NCI-H510A (cell line): ENCODE measurements at regions not wholly inside any gene's neighbourhood (a gene's known extent, or its start where the extent isn't known, plus 50 kb on each side); places are given as distances from the start of the nearest gene placed in this dataset.
"Not testable (repeated sequence)": the region's sequence is repeated elsewhere in the genome, so short reads cannot be mapped to it uniquely, and the experiment has no call there.

ENCODE experiments used
- DNase-seq: peaks from one replicate; lab custom pipeline; 2025; lab: John Stamatoyannopoulos, UW

- DNase-seq = no peak
Measured at GRCh38 chr5:127133071-127133470, 59.8 kb upstream of the C5orf63 start.

DNA sequence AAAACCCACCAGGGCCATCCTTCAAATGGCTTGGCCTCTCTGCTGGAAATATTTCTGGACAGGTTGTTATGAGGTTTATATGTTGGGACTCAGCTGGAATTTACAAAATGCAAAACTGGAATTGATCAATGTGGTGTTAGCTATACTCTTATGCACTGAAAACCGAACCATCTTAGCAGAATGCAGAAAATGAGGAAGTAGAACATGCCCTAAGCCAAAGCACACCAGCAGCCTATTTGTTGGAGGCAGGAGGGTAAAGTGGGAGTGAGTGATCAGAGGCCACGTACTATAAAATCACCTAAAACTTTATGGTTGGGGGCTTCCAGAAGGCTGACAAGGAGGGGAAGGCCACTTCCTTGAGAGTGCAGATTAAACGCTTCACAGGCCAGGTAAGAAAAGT is 63.6 kb upstream of the C5orf63 start:
- no peak for DNase-seq

DNA sequence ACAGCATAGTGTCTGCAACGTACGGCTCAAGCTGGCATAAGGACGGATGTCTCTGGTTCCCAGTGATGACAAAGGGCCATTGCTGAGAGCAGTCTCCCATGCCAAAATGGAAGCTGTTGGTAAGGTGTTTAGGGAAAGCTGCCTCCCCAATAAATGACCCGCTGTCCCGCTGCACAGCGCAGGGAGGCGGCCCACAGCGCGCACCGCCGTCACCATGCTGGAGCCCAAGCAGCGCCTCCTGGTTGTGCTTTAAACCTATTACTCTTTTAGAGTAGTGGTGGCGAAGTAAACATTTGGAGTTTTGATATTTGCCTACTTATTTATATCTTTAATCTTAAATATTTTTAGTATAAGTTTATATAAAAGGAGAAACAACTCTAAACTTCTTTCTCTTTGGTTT is 70.4 kb upstream of the C5orf63 start:
- DNase-seq = no peak

DNA sequence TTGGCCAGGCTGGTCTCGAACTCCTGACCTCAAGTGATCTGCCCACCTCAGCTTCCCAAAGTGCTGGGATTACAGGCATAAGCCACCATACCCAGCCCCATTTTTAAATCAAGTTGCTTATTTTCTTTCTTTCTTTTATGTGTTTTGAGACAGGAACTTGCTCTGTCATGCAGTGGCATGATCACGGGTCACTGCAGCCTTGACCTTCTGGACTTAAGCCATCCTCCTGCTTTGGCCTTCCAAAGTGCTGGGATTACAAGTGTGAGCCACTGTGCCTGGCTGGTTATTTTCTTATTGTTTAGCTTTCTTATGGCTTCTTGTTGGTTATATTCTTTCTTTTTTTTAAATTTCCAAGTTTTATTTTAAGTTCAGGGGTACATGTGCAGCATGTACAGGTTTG is 79.7 kb upstream of the C5orf63 start:
- DNase-seq = no peak

- DNase-seq = no peak
Measured at GRCh38 chr5:127153521-127153920, 80.2 kb upstream of the C5orf63 start.

GRCh38 chr5:127163750-127164149 is 90.4 kb upstream of the C5orf63 start:
- DNase-seq = no peak

GRCh38 chr5:127170918-127171600 is 97.8 kb upstream of the C5orf63 start:
- DNase-seq = no peak

DNA sequence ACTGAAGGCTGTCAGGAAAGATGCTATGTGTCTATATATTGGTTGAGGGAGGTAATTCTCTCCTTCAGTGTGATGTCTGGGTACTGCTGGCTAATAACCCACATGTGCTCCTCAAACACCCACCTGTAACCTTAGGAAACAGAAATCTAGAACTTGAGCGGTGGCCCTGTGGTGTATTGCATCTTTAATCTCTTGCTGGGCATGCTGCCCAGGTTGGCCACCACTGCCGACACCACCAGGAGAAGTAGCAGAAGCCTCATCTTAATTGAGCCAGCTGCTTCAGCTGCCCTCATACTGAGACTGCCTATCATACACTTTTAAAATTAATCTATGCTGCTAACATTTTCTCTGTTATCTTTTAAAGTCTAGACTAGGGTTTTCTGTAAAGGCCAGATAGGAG is 103.5 kb upstream of the C5orf63 start:
- DNase-seq = no peak

DNA sequence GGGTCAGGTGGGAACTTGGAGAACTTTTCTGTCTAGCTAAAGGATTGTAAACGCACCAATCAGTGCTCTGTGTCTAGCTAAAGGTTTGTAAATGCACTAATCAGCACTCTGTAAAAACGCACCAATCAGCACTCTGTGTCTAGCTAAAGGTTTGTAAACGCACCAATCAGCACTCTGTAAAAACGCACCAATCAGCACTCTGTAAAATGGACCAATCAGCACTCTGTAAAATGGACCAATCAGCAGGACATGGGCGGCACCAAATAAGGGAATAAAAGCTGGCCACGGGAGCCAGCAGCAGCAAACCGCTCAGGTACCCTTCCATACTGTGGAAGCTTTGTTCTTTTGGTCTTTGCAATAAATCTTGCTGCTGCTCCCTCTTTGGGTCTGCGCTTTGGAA is 108.0 kb upstream of the MEGF10 start:
- DNase-seq = not testable (repeated sequence)

DNA sequence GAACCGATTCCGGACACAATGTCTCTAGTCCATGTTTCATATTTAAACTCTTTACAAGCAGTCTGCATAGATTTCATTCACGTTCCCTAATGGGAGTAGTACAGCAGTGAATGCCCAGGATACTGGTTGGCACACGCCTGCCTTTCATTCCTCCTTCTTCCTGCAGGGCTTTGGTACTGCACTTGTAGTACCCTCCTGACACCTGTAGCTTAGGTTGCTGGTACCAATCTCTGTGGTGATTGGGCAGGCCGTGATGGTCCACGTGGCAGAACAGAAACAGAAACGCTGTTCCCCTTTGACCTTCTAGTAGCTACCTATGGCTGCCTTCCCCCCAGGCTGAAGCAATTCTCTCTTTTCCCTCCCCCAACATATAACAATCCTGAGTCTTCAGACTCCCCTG is 107.3 kb upstream of the MEGF10 start:
- DNase-seq = no peak

- DNase-seq = no peak
Measured at GRCh38 chr5:127184851-127185250, 105.7 kb upstream of the MEGF10 start.

- DNase-seq = no peak
Measured at GRCh38 chr5:127186657-127187056, 103.9 kb upstream of the MEGF10 start.

DNA sequence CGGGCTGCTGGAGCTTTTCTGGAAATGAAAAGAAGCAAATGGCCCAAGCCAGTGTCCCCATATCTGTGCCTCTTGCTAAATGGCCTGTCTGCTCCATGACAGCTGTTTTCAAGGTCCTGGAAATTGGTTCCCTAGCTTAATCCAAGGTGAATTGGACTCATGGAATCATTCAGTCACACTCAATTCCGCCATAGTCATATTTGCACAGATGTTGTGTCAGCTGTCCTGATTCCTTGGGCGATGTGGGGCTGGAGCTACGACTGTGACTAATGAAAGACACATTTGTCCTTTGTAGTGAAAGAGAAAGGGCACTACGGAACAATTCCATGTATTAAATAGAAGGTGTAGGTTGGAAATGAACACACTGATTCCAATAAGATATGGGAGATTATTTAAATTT is 102.9 kb upstream of the MEGF10 start:
- DNase-seq = no peak

DNA sequence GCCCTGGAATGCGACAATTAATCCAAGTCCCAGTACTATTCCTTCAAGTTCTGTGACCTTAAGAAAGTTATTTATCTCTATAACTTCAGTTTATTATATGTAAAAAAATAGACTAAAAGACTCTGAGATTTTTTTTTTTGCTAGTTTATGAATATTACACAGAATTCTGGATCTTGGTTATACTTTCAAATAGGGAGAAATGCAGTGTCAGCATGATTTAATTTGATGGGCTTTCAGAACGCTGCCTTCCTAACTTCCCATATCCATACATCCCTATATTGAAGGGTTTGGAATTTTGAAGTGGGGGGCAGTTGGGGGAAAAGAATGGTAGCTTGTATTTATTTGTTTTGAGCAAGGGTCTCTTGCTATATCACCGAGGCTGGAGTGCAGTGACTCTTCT is 98.4 kb upstream of the MEGF10 start:
- DNase-seq = no peak

DNA sequence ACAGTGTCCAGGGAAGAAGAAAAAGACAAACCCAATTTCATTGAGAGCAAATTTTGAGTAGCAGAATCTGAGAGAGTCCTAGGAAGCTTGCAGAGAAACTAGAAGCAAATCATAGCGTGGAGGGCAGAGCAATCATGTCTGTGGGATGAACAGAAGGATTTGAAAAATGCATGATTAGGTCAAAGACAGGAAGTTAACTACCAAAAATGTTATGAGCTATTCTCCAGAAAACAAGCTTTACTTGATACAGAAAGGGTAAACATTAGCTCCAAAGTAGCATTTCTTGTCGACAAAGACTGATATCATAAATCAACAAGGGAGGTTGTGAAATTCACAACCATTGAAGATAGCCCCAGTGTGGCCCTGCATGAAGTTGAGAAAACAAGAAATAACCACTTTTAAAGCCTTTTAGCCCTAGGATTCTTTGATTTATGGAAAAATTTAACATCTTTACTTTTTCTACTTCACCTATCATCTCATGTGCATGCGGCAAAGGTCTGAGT is 97.7 kb upstream of the MEGF10 start:
- DNase-seq = no peak

GRCh38 chr5:127196042-127196441 is 94.6 kb upstream of the MEGF10 start:
- no peak for DNase-seq

GRCh38 chr5:127197402-127198167 is 93.0 kb upstream of the MEGF10 start:
- not testable (repeated sequence) for DNase-seq

- DNase-seq = not testable (repeated sequence)
Measured at GRCh38 chr5:127202738-127203137, 87.9 kb upstream of the MEGF10 start.

- DNase-seq = no peak
Measured at GRCh38 chr5:127203818-127204217, 86.8 kb upstream of the MEGF10 start.

- no peak for DNase-seq
Measured at GRCh38 chr5:127205147-127205546, 85.4 kb upstream of the MEGF10 start.

DNA sequence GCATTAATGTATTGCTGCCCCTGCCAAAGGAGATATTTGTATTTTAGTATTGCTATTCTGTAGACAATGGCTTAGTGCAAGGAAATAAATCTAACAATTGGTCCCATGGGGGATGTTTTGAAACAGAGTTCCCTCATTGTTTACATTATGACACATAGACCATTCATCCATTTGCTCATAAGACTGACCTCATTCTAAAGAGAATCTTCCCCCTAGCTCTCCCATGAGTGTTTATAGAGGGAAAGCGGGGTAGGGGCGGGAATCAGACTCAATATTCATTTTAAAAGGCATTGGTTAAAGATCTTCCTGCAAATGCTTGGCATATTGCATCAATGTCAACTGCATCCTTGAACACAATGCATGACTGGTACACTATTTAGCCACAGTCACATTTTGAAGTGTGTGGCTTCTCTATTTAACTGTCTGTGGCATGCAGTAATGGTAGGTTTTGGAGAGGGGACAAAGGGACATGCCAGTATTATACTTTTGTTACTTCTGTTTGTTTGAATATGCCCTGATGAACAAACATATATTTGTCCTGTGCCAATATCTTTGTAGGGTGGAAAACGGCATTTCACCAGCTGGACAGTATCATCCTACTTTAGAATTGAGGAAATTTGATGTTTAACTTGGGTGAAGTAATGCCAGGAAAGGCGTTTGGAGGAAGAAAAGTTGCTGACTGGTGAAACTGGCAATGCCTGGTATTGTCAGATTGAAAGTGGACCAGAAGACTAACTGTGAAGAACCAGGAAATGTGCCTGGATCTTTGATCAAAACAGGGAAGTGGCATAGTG is 84.1 kb upstream of the MEGF10 start:
- no peak for DNase-seq

GRCh38 chr5:127210042-127210441 is 80.6 kb upstream of the MEGF10 start:
- peak; percentile 26 for DNase-seq

GRCh38 chr5:127213231-127213630 is 77.4 kb upstream of the MEGF10 start:
- no peak for DNase-seq
